ENCODE measurements at regions not wholly inside any gene's neighbourhood (a gene's known extent, or its start where the extent isn't known, plus 50 kb on each side); places are given as distances from the start of the nearest gene placed in this dataset.

- Histone ChIP-seq H3K9me3 (peaks cover 10% of the 10 kb centered on the region), H3K4me3 (no peak overlapping the region), H3K36me3 (ENCODE audit: low read depth) (no peaks in the 10 kb centered on the region), H3K4me1 (ENCODE audit: low read depth) (no peaks in the 10 kb centered on the region)
- intact Hi-C loops (cut with DNase I, micrococcal nuclease), result no loop called here
- ATAC-seq (no peak), DNase-seq (no peak)
- no peak for TF ChIP-seq CTCF (IDR thresholded peaks at IDR 0.05)
Observed at GRCh38 chr10:1992930-1993329, 255.6 kb upstream of the ADARB2 start.

- no peak overlapping the region for H3K4me3 ChIP-seq
- H3K9me3 ChIP-seq, result peaks cover 18% of the 10 kb centered on the region
- ATAC-seq, result no peak
- intact Hi-C loops (cut with DNase I, micrococcal nuclease), result no loop called here
- H3K36me3 ChIP-seq (ENCODE audit: low read depth), result no peaks in the 10 kb centered on the region
- H3K4me1 ChIP-seq (ENCODE audit: low read depth), result no peaks in the 10 kb centered on the region
- TF ChIP-seq CTCF (IDR thresholded peaks at IDR 0.05), result no peak
- DNase-seq, result no peak
Observed at GRCh38 chr10:1989090-1989489, 251.8 kb upstream of the ADARB2 start.

- ATAC-seq (no peak), DNase-seq (no peak)
Observed at GRCh38 chr10:1981976-1982375, 244.7 kb upstream of the ADARB2 start.

GRCh38 chr10:1980459-1980858 lies 243.1 kb upstream of the ADARB2 start:
- no peaks in the 10 kb centered on the region for H3K4me1 ChIP-seq (ENCODE audit: low read depth)
- TF ChIP-seq CTCF (IDR thresholded peaks at IDR 0.05), result no peak
- H3K9me3 ChIP-seq, result peaks cover 26% of the 10 kb centered on the region
- H3K4me3 ChIP-seq, result no peak overlapping the region
- H3K36me3 ChIP-seq (ENCODE audit: low read depth), result no peaks in the 10 kb centered on the region
- ATAC-seq (no peak), DNase-seq (no peak)
- intact Hi-C loops (cut with DNase I, micrococcal nuclease), result no loop called here

More at GRCh38 chr10:1981976-1982375, 244.7 kb upstream of the ADARB2 start:
- H3K36me3 ChIP-seq (ENCODE audit: low read depth), result no peaks in the 10 kb centered on the region
- H3K9me3 ChIP-seq, result peaks cover 30% of the 10 kb centered on the region
- no peak overlapping the region for H3K4me3 ChIP-seq
- intact Hi-C loops (cut with DNase I, micrococcal nuclease), result no loop called here
- H3K4me1 ChIP-seq (ENCODE audit: low read depth), result no peaks in the 10 kb centered on the region
- TF ChIP-seq CTCF (IDR thresholded peaks at IDR 0.05), result no peak

GRCh38 chr10:1978584-1978983 lies 241.3 kb upstream of the ADARB2 start:
- ATAC-seq, result no peak
- DNase-seq, result no peak
- Histone ChIP-seq H3K9me3 (peaks cover 27% of the 10 kb centered on the region), H3K36me3 (ENCODE audit: low read depth) (no peaks in the 10 kb centered on the region), H3K4me3 (no peak overlapping the region), H3K4me1 (ENCODE audit: low read depth) (no peaks in the 10 kb centered on the region)
- TF ChIP-seq CTCF (IDR thresholded peaks at IDR 0.05), result no peak
- intact Hi-C loops (cut with DNase I, micrococcal nuclease), result no loop called here

- H3K4me3 ChIP-seq, result no peak overlapping the region
- H3K9me3 ChIP-seq, result peaks cover 24% of the 10 kb centered on the region
- H3K36me3 ChIP-seq (ENCODE audit: low read depth), result no peaks in the 10 kb centered on the region
- no peaks in the 10 kb centered on the region for H3K4me1 ChIP-seq (ENCODE audit: low read depth)
- ATAC-seq (no peak), DNase-seq (no peak)
- intact Hi-C loops (cut with DNase I, micrococcal nuclease), result no loop called here
- TF ChIP-seq CTCF (IDR thresholded peaks at IDR 0.05), result no peak
Observed at GRCh38 chr10:1977461-1977860, 240.1 kb upstream of the ADARB2 start.

All from mucosa of descending colon (tissue), 3 donors.